HG03097 (cell line): ENCODE measurements at regions not wholly inside any gene's neighbourhood (a gene's known extent, or its start where the extent isn't known, plus 50 kb on each side); places are given as distances from the start of the nearest gene placed in this dataset.
A peak's percentile ranks its signal among the peaks of the same experiment; 100 is the strongest.
"Not testable (repeated sequence)": the region's sequence is repeated elsewhere in the genome, so short reads cannot be mapped to it uniquely, and the experiment has no call there.

Source experiments
- ATAC-seq: cut with Tn5 transposase; IDR thresholded peaks from one replicate; pipeline ENCODE4 v1.9.1; 2021; ENCODE audit not compliant: unreplicated experiment, low FRiP score

DNA sequence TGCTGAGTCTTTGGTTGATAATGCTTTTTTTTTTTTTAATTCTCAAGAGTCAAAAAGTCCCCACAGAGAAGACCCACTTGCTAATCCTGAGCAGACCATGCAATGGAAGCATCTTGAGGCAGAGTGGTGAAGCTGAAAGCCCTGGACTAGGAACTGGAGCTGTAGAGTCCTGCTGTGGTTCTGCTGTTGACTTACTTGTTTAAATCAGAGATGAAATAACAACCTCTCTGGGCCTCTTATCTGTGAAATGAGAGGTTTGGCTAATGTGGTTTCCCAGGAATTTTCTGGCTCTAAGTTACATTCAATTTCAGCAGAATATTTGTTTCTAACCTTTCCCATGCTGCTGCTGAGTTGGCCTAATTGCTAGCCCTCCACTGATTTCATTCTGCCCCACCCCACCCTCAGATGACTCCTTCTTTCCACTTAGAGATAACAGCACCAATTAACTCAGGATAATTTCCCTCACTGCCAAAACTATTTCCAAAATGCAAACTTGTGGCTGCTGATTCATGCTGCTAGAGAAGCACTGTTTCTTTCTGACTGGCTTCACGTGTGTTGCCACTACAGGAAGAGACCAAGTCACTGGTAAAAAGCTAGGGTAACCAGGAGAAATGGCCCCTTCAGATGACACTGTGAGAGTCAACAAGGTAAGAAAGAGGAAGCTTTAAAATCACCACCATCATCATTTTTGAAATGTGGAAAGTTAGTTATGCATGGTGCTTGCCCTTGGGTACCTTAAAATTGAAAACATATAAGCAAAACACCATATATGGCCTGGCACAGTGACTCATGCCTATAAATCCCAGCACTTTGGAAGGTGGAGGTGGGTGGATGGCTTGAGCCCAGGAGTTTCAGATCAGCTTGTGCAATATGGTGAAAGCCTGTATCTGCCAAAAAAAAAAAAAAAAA lies 326.4 kb downstream of the DCHS2 start:
- ATAC-seq = peak; percentile 76

- no peak for ATAC-seq
Measured at GRCh38 chr4:154160519-154161301, 330.9 kb downstream of the DCHS2 start.

- ATAC-seq = no peak
Measured at GRCh38 chr4:154158361-154159155, 333.0 kb downstream of the DCHS2 start.

DNA sequence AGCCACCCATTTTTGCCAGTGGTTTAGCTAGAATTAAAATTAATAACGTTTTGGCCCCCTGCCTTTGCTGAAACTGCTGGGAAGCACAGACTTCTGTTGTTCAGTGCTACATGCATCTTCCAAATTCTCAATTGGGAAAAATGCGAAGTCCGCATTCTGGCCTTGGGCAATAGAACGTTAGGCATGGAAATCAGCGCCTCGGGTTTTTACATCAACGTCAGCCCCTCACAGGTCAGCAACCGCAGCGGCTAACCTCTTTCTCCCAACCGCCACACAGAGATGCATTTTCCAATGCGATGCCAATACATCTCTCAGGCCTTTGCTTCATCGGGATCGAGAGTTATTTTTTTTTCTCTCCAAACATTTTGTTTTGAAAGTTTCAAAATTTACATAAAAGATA lies 339.1 kb downstream of the DCHS2 start:
- no peak for ATAC-seq

DNA sequence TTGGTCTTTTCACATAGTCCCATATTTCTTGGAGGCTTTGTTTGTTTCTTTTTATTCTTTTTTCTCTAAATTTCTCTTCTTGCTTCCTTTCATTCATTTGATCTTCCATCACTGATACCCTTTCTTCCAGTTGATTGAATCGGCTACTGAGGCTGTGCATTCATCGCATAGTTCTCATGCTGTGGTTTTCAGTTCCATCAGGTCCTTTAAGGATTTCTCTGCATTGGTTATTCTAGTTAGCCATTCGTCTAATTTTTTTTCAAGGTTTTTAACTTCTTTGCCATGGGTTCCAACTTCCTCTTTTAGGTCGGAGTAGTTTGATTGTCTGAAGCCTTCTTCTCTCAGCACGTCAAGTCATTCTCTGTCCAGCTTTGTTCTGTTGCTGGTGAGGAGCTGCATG lies 342.4 kb downstream of the DCHS2 start:
- not testable (repeated sequence) for ATAC-seq

- ATAC-seq = no peak
Measured at GRCh38 chr4:154143720-154144119, 347.9 kb downstream of the DCHS2 start.

DNA sequence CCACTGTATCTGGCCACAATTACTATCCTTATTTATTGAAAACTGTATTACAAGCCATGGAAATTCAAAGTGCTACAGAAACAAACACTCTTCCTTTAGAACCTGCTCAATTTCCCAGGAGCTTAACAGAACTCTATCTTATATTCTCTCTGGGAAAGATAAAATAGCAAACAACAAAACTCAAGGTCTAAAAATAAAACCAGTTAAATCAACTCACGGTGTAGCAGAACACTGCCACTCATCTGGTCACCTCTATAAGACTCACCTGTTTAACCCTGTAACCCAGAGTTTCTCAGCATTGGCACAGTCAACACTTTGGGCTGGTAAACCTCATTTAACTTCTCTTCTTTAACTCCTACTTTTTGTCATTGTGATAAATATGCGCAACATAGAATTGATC lies 348.9 kb downstream of the DCHS2 start:
- no peak for ATAC-seq

DNA sequence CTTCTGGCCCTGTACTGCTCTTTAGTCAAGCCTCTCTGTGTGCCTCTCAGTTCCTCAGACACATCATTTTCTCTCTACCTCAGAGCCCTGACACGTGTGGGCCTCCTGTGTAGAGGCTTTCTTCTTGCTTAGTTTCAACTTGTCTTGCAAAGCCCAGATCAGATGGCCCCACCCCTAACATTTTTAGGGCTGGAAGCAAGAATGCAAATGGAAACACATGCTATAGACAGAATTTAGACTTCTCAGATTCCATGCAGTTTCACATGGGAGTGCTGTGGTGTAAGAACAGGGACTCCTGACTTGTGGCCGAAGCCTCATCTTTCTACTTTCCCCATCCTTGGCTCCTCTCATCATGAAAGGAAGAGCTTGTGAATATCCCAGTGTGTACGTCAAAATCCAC lies 350.7 kb downstream of the DCHS2 start:
- ATAC-seq = no peak

DNA sequence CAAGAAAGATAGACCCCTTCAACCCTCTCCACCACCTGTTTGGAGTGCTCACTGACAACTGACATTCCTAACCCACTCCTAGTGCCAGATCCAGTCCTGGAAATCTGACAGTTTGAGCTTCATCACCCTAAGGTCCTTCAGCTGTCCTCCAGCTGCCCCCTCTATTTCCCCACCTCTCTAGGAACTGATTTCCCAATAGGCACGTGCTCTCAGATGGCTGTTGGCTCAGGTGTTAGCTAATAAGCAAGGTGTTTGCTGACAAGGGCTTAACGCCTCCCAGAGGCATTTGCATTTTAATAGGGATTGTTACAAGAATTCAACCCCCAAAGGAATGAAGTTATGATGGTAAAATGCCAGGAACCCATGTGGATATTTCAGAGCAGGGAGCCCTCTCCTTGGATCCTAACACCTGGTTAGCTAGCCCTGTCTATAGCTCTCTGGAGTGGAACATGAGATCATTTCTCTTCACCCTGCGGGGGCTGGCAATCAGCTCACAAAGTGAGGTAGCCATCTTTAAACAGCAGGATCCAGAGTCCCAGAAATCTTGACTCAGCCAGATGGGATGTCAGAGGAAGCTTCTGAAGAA lies 348.5 kb upstream of the SFRP2 start:
- no peak for ATAC-seq

GRCh38 chr4:154135576-154135975 lies 346.7 kb upstream of the SFRP2 start:
- ATAC-seq = no peak

GRCh38 chr4:154132406-154132805 lies 343.5 kb upstream of the SFRP2 start:
- no peak for ATAC-seq

GRCh38 chr4:154126276-154126675 lies 337.4 kb upstream of the SFRP2 start:
- no peak for ATAC-seq

GRCh38 chr4:154125340-154125739 lies 336.5 kb upstream of the SFRP2 start:
- no peak for ATAC-seq

DNA sequence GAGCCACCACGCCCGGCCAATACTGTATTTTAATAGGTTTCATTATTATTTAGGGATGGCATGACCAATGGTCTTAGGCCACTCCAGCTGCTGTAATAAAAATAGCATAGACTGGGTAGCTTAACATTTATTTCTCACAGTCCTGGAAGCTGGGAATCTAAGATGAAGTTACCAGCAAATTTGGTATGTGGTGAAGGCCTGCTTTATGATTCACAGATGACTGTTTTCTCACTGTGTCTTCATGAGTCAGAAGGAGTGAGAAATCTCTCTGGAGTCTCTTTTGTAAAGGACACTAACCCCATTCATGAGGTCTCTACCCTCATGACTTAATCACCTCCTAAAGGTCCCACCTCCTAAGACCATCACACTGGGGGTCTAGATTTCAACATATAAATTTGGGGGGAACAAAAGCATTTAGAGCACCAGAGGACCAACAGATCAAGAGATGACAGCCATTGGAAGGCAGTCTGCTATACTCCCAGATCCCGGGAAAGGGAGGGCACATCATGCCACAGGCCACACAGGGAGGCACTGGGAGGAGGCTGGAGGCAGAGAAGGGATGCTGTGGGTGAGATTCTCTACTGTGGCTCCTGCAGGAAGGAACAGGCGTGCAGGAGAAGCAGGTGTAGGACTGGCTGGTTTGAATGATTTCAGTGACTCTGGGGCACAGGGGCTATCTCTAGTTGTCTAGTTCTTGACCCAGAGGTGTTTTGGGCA lies 335.8 kb upstream of the SFRP2 start:
- ATAC-seq = no peak

GRCh38 chr4:154123897-154124296 lies 335.0 kb upstream of the SFRP2 start:
- no peak for ATAC-seq

- ATAC-seq = no peak
Measured at GRCh38 chr4:154120690-154121345, 331.9 kb upstream of the SFRP2 start.

GRCh38 chr4:154120006-154120676 lies 331.3 kb upstream of the SFRP2 start:
- ATAC-seq = no peak

- ATAC-seq = no peak
Measured at GRCh38 chr4:154119317-154119716, 330.4 kb upstream of the SFRP2 start.

- not testable (repeated sequence) for ATAC-seq
Measured at GRCh38 chr4:154117726-154118125, 328.8 kb upstream of the SFRP2 start.
